LNCaP clone FGC (cell line): ENCODE measurements at regions not wholly inside any gene's neighbourhood (a gene's known extent, or its start where the extent isn't known, plus 50 kb on each side); places are given as distances from the start of the nearest gene placed in this dataset.

ENCODE experiments used
- DNase-seq: peaks from one replicate; pipeline ENCODE4 v3.0.0-alpha.2; 2011; ENCODE audit warnings: low read depth
- H3K4me3 ChIP-seq: 2 replicates; pipeline ENCODE4 v1.5.1; 2011; ENCODE audit warnings: mild to moderate bottlenecking, low read depth, low read length, control low read depth
- CTCF ChIP-seq: IDR thresholded peaks from 2 replicates; pipeline ENCODE4 v1.5.1; 2012; ENCODE audit warnings: mild to moderate bottlenecking; ENCODE audit not compliant: control insufficient read depth, insufficient read depth; ENCODE audit errors: extremely low read depth

DNA sequence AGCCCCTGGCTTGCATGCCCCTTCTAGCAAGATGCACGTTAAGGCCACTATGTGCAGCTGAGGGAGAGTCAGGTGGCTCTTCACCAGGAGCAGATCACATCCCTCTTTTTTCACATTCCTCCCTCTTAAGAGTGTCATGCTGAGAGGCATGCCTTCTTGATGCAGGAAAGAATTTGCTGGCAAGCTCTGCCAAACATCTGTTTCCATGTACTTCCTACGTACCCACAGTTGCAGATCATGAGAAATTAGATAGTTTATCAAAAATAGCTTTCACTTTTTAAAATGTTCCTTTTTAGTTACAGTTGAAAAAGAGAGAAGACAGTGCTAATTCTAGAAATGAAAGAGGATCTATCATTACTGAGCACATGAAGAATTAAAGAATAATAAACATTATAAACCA, 79.7 kb upstream of the ZNF722 start:
- DNase-seq = no peak
- no peak for TF ChIP-seq CTCF
- H3K4me3 ChIP-seq = no peak overlapping the region

GRCh38 chr7:63925262-63925625, 73.4 kb upstream of the ZNF722 start:
- no peak for DNase-seq
- TF ChIP-seq CTCF = no peak
- peak overlapping the region; percentile 49 for H3K4me3 ChIP-seq

- TF ChIP-seq CTCF = no peak
- DNase-seq = peak; percentile 45
- H3K4me3 ChIP-seq = peak overlapping the region; percentile 49
Observed at GRCh38 chr7:63925626-63926460, 72.8 kb upstream of the ZNF722 start.

- no peak for TF ChIP-seq CTCF
- no peak for DNase-seq
- H3K4me3 ChIP-seq = peak overlapping the region; percentile 49
Observed at GRCh38 chr7:63927261-63927660, 71.4 kb upstream of the ZNF722 start.

DNA sequence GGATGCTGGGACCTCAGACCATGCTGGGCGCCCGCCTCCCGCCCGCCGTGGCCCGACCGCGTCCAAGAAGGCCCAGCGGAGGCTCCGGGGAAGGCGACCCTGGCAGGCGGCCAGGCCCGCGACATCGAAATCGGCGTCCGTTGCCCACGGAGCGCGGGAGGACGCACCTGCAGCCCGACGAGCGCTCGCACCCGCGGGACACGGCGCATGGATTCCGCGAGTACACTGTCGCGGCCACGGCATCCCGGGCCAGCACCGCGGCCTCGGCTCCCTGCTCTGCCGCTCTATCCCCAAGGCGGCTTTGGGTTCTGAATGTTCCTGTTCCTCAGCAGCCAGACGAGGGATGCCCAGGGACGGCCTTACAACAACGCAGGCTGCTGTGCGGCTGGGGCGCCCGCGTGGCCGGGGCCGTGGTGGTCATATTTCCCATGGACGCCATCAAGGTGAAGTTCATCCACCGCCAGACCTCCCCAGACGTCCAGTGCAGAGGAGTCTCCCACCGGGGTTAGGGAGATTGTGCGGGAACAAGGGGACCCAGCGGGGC, 67.5 kb upstream of the ZNF722 start:
- H3K4me3 ChIP-seq = no peak overlapping the region
- DNase-seq = no peak
- TF ChIP-seq CTCF = no peak

- no peak for TF ChIP-seq CTCF
Observed at GRCh38 chr7:63931985-63932577, 66.6 kb upstream of the ZNF722 start.

More at GRCh38 chr7:63931985-63932577, 66.6 kb upstream of the ZNF722 start:
- DNase-seq = no peak
- no peak overlapping the region for H3K4me3 ChIP-seq
